ENCODE measurements at regions not wholly inside any gene's neighbourhood (a gene's known extent, or its start where the extent isn't known, plus 50 kb on each side); places are given as distances from the start of the nearest gene placed in this dataset.

DNA sequence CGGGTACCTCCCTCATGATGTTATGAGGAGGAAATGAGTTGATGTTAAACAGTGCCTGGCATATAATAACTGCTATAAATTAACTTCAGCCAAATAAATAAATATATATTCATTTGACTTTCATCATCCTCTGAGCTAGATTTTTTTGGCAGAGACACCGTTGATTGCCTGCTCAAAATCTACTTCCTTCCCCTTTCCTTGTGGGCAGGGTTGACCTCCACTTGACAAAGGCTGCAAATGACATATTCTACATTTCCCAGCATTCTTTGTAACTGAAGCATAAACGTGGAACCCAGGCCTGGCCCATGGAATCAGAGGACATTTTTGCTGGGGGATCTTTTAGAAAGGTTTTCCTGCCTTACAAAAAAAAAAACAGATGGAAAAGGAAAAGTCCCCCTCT is 177.8 kb downstream of the TXNL1 start:
- TF ChIP-seq, protein P1, sequence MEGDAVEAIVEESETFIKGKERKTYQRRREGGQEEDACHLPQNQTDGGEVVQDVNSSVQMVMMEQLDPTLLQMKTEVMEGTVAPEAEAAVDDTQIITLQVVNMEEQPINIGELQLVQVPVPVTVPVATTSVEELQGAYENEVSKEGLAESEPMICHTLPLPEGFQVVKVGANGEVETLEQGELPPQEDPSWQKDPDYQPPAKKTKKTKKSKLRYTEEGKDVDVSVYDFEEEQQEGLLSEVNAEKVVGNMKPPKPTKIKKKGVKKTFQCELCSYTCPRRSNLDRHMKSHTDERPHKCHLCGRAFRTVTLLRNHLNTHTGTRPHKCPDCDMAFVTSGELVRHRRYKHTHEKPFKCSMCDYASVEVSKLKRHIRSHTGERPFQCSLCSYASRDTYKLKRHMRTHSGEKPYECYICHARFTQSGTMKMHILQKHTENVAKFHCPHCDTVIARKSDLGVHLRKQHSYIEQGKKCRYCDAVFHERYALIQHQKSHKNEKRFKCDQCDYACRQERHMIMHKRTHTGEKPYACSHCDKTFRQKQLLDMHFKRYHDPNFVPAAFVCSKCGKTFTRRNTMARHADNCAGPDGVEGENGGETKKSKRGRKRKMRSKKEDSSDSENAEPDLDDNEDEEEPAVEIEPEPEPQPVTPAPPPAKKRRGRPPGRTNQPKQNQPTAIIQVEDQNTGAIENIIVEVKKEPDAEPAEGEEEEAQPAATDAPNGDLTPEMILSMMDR (IDR thresholded peaks at IDR 0.05; ENCODE audit: low read depth, low read length, poor library complexity, severe bottlenecking), result no peak
- no peak for TF ChIP-seq EZH2phosphoT487 (IDR thresholded peaks at IDR 0.05; ENCODE audit: borderline replicate concordance, low read length)
